Stimulated activated CD8-positive, alpha-beta memory T cell treated with anti-CD3 and anti-CD28 coated beads, Interleukin-4, amount 100 ng/mL, for 48 hours (primary cell): ENCODE measurements at regions not wholly inside any gene's neighbourhood (a gene's known extent, or its start where the extent isn't known, plus 50 kb on each side); places are given as distances from the start of the nearest gene placed in this dataset.
"Not testable (repeated sequence)": the region's sequence is repeated elsewhere in the genome, so short reads cannot be mapped to it uniquely, and the experiment has no call there.

ENCODE experiments used
- DNase-seq: peaks from one replicate; pipeline ENCODE4 v3.0.0-alpha.2; 2020

GRCh38 chr15:45869034-45869668 lies 234.3 kb downstream of the SQOR start:
- no peak for DNase-seq

- DNase-seq = no peak
Observed at GRCh38 chr15:45871121-45871855, 236.5 kb downstream of the SQOR start.

- no peak for DNase-seq
Observed at GRCh38 chr15:45873781-45874180, 239.0 kb downstream of the SQOR start.

- not testable (repeated sequence) for DNase-seq
Observed at GRCh38 chr15:45874566-45874965, 239.7 kb downstream of the SQOR start.

DNA sequence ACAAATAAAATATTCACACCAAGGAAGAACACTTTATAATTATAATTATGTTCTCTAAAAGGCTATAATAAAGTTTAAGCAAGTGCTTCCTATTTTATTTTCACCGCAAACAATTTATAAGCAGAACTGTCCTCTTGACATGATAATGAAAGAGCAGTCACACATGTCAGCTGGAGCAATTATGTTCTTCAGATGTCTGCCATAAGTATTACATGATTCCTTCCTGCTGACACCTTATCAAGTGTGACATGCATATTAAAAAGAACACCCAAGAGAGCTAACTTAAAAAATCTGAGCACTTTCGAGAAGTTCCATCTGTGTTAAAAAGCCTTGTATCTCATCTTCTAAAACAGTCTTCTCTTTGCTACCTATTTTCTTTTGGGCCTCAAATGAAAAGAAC lies 249.5 kb downstream of the SQOR start:
- no peak for DNase-seq

DNA sequence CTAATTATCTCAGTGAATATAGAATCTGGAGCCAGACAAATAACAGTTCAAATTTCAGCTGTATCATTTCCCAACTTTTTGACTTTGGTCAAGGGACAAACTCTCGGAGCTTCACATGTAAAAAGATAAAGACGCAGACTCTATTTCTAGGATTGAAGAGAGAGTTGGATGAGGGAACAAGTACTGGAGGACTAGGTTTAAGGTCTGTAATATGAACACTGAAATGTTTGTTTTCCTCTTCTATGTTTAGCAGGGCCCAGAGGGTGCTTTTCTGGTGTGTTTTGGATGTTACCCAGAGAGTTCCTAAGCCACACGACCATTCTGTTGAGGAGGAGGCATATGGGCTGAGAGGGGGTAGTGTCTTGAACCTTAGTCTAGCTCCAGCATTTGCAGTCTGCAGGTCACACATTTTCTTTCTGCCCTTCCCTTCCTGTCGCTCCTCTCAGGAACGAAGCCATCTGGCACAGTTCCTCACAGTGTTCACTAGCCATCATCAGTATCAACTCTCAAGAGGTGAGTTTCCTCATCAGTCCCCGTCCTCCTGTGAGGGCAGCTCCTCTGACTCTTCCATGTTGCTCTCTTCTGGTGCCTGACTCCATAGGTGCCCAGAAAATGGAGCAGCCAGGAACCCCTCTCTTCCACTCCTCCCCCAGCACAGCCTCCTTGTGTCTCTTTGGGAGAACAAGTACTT lies 250.1 kb downstream of the SQOR start:
- no peak for DNase-seq

DNA sequence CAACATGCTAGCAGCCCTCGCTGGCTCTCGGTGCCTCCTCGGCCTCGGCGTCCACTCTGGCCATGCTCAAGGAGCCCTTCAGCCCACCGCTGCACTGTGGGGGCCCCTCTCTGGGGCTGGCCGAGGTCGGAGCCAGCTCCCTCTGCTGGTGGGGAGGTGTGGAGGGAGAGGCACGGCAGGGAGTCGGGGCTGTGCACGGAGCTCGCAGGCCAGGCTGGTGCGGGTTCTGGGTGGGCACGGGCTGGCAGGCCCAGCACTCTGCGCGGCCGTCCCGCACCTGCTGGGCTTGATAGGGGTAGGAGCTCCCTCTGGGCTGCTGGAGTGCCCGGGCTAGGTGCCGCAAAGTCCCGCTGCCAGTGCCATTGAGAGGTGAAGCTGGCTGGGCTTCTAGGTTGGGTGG lies 251.0 kb downstream of the SQOR start:
- no peak for DNase-seq

DNA sequence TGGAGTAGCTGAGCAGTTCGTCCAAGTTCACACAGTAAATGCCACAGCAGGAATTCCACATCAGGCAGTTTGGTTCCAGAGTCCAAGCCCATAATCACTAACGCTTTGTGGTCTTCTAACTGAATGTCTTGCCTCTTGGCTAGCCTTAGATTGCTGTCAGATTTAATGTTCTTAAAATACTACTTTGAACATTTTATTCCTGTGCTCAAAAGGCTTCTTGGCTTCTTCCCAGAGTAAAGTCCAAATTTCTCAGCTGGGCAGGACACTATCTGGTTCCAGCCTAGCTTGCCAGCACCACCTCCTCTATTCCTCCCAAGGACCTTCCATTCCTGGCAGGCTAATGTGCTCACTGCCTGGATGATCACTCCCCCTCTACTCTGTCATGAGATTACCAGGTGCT lies 256.9 kb downstream of the SQOR start:
- DNase-seq = no peak

DNA sequence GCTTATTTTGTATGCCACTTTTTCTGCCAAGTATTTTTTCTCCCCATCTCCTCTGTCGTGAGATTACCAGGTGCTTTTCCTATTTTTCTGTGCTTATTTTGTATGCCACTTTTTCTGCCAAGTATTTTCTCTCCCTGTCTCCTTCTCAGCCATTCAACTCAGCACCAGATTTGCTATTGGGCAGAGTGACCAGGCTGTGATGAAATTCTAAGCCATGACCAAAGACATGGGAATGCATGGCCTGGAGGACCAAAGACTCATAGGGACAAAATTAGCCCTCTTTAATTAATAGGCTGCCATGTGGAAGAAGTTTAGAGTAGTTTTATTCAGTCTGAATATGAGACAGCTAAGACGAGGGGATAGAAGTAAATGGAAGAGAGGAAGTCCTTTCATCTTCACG lies 257.4 kb downstream of the SQOR start:
- DNase-seq = no peak

GRCh38 chr15:45903283-45903682 lies 268.5 kb downstream of the SQOR start:
- DNase-seq = no peak

DNA sequence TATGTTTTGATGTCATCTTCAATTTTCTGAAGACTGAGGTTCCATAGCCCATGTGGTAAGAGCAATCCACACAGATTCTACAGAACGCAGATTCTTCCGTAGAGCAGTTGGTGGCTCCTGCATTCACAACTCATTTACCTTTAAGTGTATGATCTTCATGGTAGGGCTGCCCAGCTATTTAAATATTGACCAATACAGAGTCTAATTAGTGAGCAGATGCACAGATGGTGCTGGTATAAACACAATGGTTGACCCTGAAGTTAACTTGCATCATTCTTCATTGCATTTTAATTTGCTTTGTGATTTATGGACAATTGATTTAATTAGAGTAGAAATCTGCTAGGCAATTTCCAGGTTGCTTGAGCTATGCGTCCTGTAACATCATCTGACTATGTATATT lies 269.2 kb downstream of the SQOR start:
- no peak for DNase-seq

- DNase-seq = no peak
Observed at GRCh38 chr15:45906230-45906629, 271.4 kb downstream of the SQOR start.

- no peak for DNase-seq
Observed at GRCh38 chr15:45910671-45911070, 275.8 kb downstream of the SQOR start.

- no peak for DNase-seq
Observed at GRCh38 chr15:45913451-45913850, 278.6 kb downstream of the SQOR start.

- no peak for DNase-seq
Observed at GRCh38 chr15:45914425-45914824, 279.6 kb downstream of the SQOR start.

DNA sequence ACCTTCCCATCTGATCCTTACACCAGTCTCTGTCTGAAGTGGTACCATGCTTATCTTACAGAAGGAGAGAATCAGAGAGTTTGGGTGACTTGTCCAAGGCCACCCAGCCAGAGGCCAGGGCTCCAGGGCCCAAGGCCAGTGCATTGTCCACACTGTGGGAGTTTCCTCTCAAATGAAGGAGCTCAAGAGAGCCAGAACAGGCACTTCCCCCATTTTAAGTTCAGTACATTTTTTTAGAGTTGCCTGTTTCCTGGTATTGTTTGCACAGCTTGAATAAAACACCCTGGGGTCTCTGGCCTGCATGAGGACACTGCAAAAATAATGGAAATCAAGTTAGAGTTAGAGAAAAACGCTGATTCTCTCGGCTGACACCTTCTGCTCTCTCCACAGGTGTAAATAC lies 284.0 kb downstream of the SQOR start:
- no peak for DNase-seq

DNA sequence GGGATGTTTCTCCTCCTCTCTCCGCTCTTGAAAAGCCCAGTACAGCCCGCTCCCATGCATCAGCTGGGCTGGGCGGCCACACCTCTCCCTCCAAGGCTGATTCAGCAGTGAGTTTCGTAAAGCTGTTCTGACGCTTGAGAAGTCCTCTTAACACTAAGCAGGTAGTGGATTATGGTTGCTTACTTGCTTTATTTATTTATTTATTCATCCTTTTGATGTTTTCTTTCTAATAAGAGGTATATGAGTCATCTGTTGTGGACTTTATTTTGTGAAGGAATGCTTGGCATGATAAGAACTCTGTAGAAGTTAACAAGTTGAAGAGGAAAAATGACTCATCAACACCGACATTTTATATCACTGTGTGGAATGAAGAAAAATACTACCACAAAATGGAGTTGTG lies 285.0 kb downstream of the SQOR start:
- no peak for DNase-seq

GRCh38 chr15:45921376-45921775 lies 286.5 kb downstream of the SQOR start:
- DNase-seq = no peak

GRCh38 chr15:45921978-45922377 lies 287.1 kb downstream of the SQOR start:
- no peak for DNase-seq

- no peak for DNase-seq
Observed at GRCh38 chr15:45941367-45941766, 306.5 kb downstream of the SQOR start.

GRCh38 chr15:45943240-45943639 lies 308.4 kb downstream of the SQOR start:
- DNase-seq = no peak

GRCh38 chr15:45946111-45946510 lies 311.3 kb downstream of the SQOR start:
- no peak for DNase-seq

DNA sequence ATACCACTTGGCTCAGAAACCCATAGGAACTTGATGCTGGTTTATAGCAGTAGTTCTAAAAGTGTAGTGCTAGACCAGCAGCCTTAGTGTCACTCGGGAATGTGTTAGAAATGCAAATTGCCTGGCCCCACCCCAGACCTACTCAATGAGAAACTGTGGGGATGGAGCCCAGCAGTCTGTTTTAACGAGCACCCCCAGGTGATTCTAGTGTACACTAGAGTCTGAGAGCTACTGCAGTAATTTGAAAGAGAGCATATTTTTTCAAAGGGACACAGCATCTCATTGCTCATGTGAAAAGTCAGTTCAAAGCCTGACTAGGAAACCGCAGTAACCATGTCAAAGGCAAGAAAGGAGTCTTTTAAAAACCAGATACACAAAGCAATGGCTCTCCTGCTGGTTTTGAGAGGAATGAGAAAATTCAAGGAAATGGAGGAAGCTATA lies 313.4 kb downstream of the SQOR start:
- no peak for DNase-seq

GRCh38 chr15:45958924-45959323 lies 324.1 kb downstream of the SQOR start:
- no peak for DNase-seq
